Liver (tissue), 8 donors: ENCODE measurements at regions not wholly inside any gene's neighbourhood (a gene's known extent, or its start where the extent isn't known, plus 50 kb on each side); places are given as distances from the start of the nearest gene placed in this dataset.

Experiments
- DNase-seq: peaks from one replicate; pipeline ENCODE4 v3.0.0-alpha.2; 2017; ENCODE audit warnings: low spot score
- H3K27ac ChIP-seq, 2 donors: one replicate each; pipeline ENCODE4 v1.7.0; 2013; ENCODE audit warnings: inconsistent platforms in 2 of 2, low read length in 2 of 2, control low read depth in 1 of 2, low read depth in 1 of 2, mild to moderate bottlenecking in 1 of 2
- H3K27me3 ChIP-seq, 4 donors: one replicate each; pipeline versions ENCODE4 v1.6.1 to v1.7.0; 2013; ENCODE audit warnings: low read length in 3 of 4, inconsistent platforms in 1 of 4, mild to moderate bottlenecking in 1 of 4, moderate library complexity in 1 of 4; ENCODE audit not compliant: control insufficient read depth in 4 of 4, insufficient read depth in 4 of 4
- H3K36me3 ChIP-seq, 4 donors: one replicate each; pipeline versions ENCODE4 v1.6.1 to v1.7.0; 2013; ENCODE audit warnings: low read length in 3 of 4, mild to moderate bottlenecking in 3 of 4, low read depth in 1 of 4, moderate library complexity in 1 of 4; ENCODE audit not compliant: control insufficient read depth in 4 of 4, insufficient read depth in 3 of 4
- H3K4me1 ChIP-seq, 4 donors: one replicate each; pipeline versions ENCODE4 v1.6.1 to v1.7.0; 2013; ENCODE audit warnings: low read length in 3 of 4, mild to moderate bottlenecking in 3 of 4, moderate library complexity in 1 of 4; ENCODE audit not compliant: control insufficient read depth in 4 of 4, insufficient read depth in 4 of 4
- H3K4me3 ChIP-seq, 3 donors: one replicate each; pipeline versions ENCODE4 v1.6.1 to v1.7.0; 2013; ENCODE audit warnings: low read length in 3 of 3, control low read depth in 1 of 3, low read depth in 1 of 3, mild to moderate bottlenecking in 1 of 3
- H3K9ac ChIP-seq, 2 donors: one replicate each; pipeline ENCODE4 v1.7.0; 2013; ENCODE audit warnings: low read length in 2 of 2, mild to moderate bottlenecking in 2 of 2, moderate library complexity in 2 of 2, control low read depth in 1 of 2, low read depth in 1 of 2
- H3K9me3 ChIP-seq, 4 donors: one replicate each; pipeline versions ENCODE4 v1.6.1 to v1.7.0; 2013; ENCODE audit warnings: low read length in 3 of 4; ENCODE audit not compliant: control insufficient read depth in 4 of 4
- ATF3 ChIP-seq: IDR thresholded peaks from 2 replicates; pipeline ENCODE4 v1.6.1; 2016; ENCODE audit warnings: antibody characterized with exemption
- CTCF ChIP-seq: fragments of 150-350 bp; IDR thresholded peaks from 2 replicates; pipeline ENCODE4 v1.5.1; 2017; ENCODE audit warnings: improper control_type of control experiment, low read depth, low read length; ENCODE audit not compliant: missing input control
- FOXA1 ChIP-seq: IDR thresholded peaks from 2 replicates; pipeline ENCODE4 v1.6.1; 2016; ENCODE audit warnings: antibody characterized with exemption
- FOXA2 ChIP-seq: IDR thresholded peaks from 2 replicates; pipeline ENCODE4 v1.6.1; 2016; ENCODE audit warnings: antibody characterized with exemption
- HNF4A ChIP-seq, 2 donors: conservative IDR thresholded peaks; 2 replicates each; pipeline ENCODE4 v1.6.1; 2016; ENCODE audit warnings: antibody characterized with exemption in 2 of 2, mild to moderate bottlenecking in 2 of 2
- JUND ChIP-seq, 2 donors: IDR thresholded peaks; 2 replicates each; pipeline ENCODE4 v1.6.1; 2016; ENCODE audit warnings: antibody characterized with exemption in 2 of 2
- MAX ChIP-seq: IDR thresholded peaks from 2 replicates; pipeline ENCODE4 v1.6.1; 2016; ENCODE audit warnings: antibody characterized with exemption
- NR2F2 ChIP-seq: IDR thresholded peaks from 2 replicates; pipeline ENCODE4 v1.6.1; 2016; ENCODE audit warnings: antibody characterized with exemption
- RAD21 ChIP-seq, 2 donors: IDR thresholded peaks; 2 replicates each; pipeline ENCODE4 v1.6.1; 2016; ENCODE audit warnings: antibody characterized with exemption in 2 of 2, mild to moderate bottlenecking in 2 of 2
- REST ChIP-seq: IDR thresholded peaks from 2 replicates; pipeline ENCODE4 v1.6.1; 2016; ENCODE audit warnings: antibody characterized with exemption, mild to moderate bottlenecking
- SP1 ChIP-seq: IDR thresholded peaks from 2 replicates; pipeline ENCODE4 v1.6.1; 2018; ENCODE audit warnings: antibody characterized with exemption, mild to moderate bottlenecking
- YY1 ChIP-seq: IDR thresholded peaks from 2 replicates; pipeline ENCODE4 v1.6.1; 2016; ENCODE audit warnings: antibody characterized with exemption, mild to moderate bottlenecking
- ZBTB33 ChIP-seq: IDR thresholded peaks from 2 replicates; pipeline ENCODE4 v1.6.1; 2016; ENCODE audit warnings: antibody characterized with exemption
- WGBS: extraction: QIAGEN DNeasy Blood & Tissue Kit; methylation state at CpG from one replicate; pipeline ENCODE4 v1.1.7; 2013; 5-methylcytosine and 5-hydroxymethylcytosine counted together
- donor health status: healthy.
- donor health status: healthy.
- donor health status: healthy.
- donor health status: healthy.
- donor health status: healthy.

GRCh38 chr5:76000582-76000981 is 82.6 kb upstream of the SV2C start (continued):
- TF ChIP-seq CTCF: no peak
- no peak for TF ChIP-seq SP1
- TF ChIP-seq YY1: no peak
- TF ChIP-seq FOXA1: no peak
- no peak for TF ChIP-seq RAD21 (IDR thresholded peaks at IDR 0.05)

GRCh38 chr5:75993643-75994520 is 89.3 kb upstream of the SV2C start:
- no peak for TF ChIP-seq ZBTB33
- TF ChIP-seq YY1: no peak
- TF ChIP-seq CTCF: no peak
- TF ChIP-seq NR2F2: no peak
- TF ChIP-seq HNF4A (conservative IDR thresholded peaks at IDR 0.05): no peak
- TF ChIP-seq MAX: no peak
- TF ChIP-seq JUND (IDR thresholded peaks at IDR 0.05): no peak
- no peak for TF ChIP-seq ATF3
- no peak for TF ChIP-seq FOXA2
- DNase-seq: no peak
- Histone ChIP-seq H3K4me3 (no peak overlapping the region), H3K4me1 (no peaks in the 10 kb centered on the region), H3K9ac (no peak overlapping the region), H3K27me3 (peaks cover 0 to 5% (median 0%) of the 10 kb centered on the region in 4 donors), H3K9me3 (peaks cover 0 to 3% (median 2%) of the 10 kb centered on the region in 4 donors), H3K36me3 (no peaks in the 10 kb centered on the region), H3K27ac (no peak overlapping the region)
- WGBS: 69% methylated on average over 5 of the region's 5 CpGs

- TF ChIP-seq SP1: no peak
- no peak for TF ChIP-seq REST
- TF ChIP-seq FOXA2: no peak
- H3K9me3 ChIP-seq: peaks cover 0 to 1% (median 0%) of the 10 kb centered on the region in 4 donors
- 84% methylated on average over 6 of the region's 6 CpGs for WGBS
Measured at GRCh38 chr5:75993183-75993582, 90.0 kb upstream of the SV2C start.

More at GRCh38 chr5:75993183-75993582, 90.0 kb upstream of the SV2C start:
- no peak overlapping the region for H3K9ac ChIP-seq
- H3K36me3 ChIP-seq: no peaks in the 10 kb centered on the region
- no peak for DNase-seq
- H3K27ac ChIP-seq: no peak overlapping the region
- no peaks in the 10 kb centered on the region for H3K4me1 ChIP-seq
- H3K4me3 ChIP-seq: no peak overlapping the region
- peaks cover 0 to 3% (median 0%) of the 10 kb centered on the region in 4 donors for H3K27me3 ChIP-seq
